Central memory CD8-positive, alpha-beta T cell (primary cell): ENCODE measurements at regions not wholly inside any gene's neighbourhood (a gene's known extent, or its start where the extent isn't known, plus 50 kb on each side); places are given as distances from the start of the nearest gene placed in this dataset.

Experiments
- ATAC-seq: fragments of 150-1000 bp; cut with Tn5 transposase; replicated peaks from 2 replicates; pipeline ENCODE4 v1.10.0; 2022; ENCODE audit warnings: mild to moderate bottlenecking, moderate FRiP score, moderate number of reproducible peaks; ENCODE audit not compliant: poor library complexity, severe bottlenecking; ENCODE audit errors: extremely low read depth
- DNase-seq, 2 donors: peaks; one replicate each; pipeline ENCODE4 v3.0.0; 2021; ENCODE audit warnings: low spot score in 2 of 2
- H3K27ac Mint-ChIP-seq: one replicate; pipeline ENCODE4 v1.8.0; 2022; ENCODE audit warnings: low read depth, mild to moderate bottlenecking, moderate library complexity, mixed read lengths
- H3K27me3 Mint-ChIP-seq: one replicate; pipeline ENCODE4 v1.8.0; 2022; ENCODE audit warnings: mixed read lengths
- H3K36me3 Mint-ChIP-seq: one replicate; pipeline ENCODE4 v1.8.0; 2022; ENCODE audit warnings: mild to moderate bottlenecking, moderate library complexity, mixed read lengths; ENCODE audit not compliant: insufficient read depth
- H3K4me1 Mint-ChIP-seq: one replicate; pipeline ENCODE4 v1.8.0; 2022; ENCODE audit warnings: mixed read lengths
- H3K4me3 Mint-ChIP-seq: one replicate; pipeline ENCODE4 v1.8.0; 2022; ENCODE audit warnings: mild to moderate bottlenecking, moderate library complexity, mixed read lengths
- H3K9me3 Mint-ChIP-seq: one replicate; pipeline ENCODE4 v1.8.0; 2022; ENCODE audit warnings: mixed read lengths

GRCh38 chr4:126701756-126702155 lies 931.0 kb upstream of the INTU start:
- ATAC-seq (no peak), DNase-seq (no peak)
- Mint-ChIP-seq H3K4me1 (no peaks in the 10 kb centered on the region), H3K27me3 (no peaks in the 10 kb centered on the region), H3K27ac (no peak overlapping the region), H3K36me3 (no peaks in the 10 kb centered on the region), H3K9me3 (peaks cover 17% of the 10 kb centered on the region), H3K4me3 (no peak overlapping the region)

GRCh38 chr4:126702747-126703146 lies 930.0 kb upstream of the INTU start:
- Mint-ChIP-seq H3K36me3 (no peaks in the 10 kb centered on the region), H3K9me3 (peaks cover 17% of the 10 kb centered on the region), H3K4me3 (no peak overlapping the region), H3K27me3 (no peaks in the 10 kb centered on the region), H3K27ac (no peak overlapping the region), H3K4me1 (no peaks in the 10 kb centered on the region)
- no peak for ATAC-seq
- DNase-seq: no peak

- no peaks in the 10 kb centered on the region for H3K4me1 Mint-ChIP-seq
- DNase-seq: no peak
- H3K4me3 Mint-ChIP-seq: no peak overlapping the region
- ATAC-seq: no peak
- no peaks in the 10 kb centered on the region for H3K27me3 Mint-ChIP-seq
- no peaks in the 10 kb centered on the region for H3K36me3 Mint-ChIP-seq
- no peak overlapping the region for H3K27ac Mint-ChIP-seq
- peaks cover 16% of the 10 kb centered on the region for H3K9me3 Mint-ChIP-seq
Measured at GRCh38 chr4:126705266-126705665, 927.5 kb upstream of the INTU start.

GRCh38 chr4:126708716-126709115 lies 924.0 kb upstream of the INTU start:
- no peaks in the 10 kb centered on the region for H3K27me3 Mint-ChIP-seq

GRCh38 chr4:126710935-126711334 lies 921.8 kb upstream of the INTU start:
- DNase-seq: no peak
- Mint-ChIP-seq H3K36me3 (no peaks in the 10 kb centered on the region), H3K27me3 (no peaks in the 10 kb centered on the region), H3K9me3 (peaks cover 11% of the 10 kb centered on the region), H3K4me3 (no peak overlapping the region), H3K4me1 (no peaks in the 10 kb centered on the region), H3K27ac (no peak overlapping the region)
- no peak for ATAC-seq

More at GRCh38 chr4:126708716-126709115, 924.0 kb upstream of the INTU start:
- Mint-ChIP-seq H3K4me3 (no peak overlapping the region), H3K4me1 (no peaks in the 10 kb centered on the region), H3K9me3 (peaks cover 23% of the 10 kb centered on the region), H3K27ac (no peak overlapping the region), H3K36me3 (no peaks in the 10 kb centered on the region)
- ATAC-seq (no peak), DNase-seq (no peak)

- Mint-ChIP-seq H3K4me3 (no peak overlapping the region), H3K27ac (no peak overlapping the region), H3K36me3 (no peaks in the 10 kb centered on the region), H3K27me3 (no peaks in the 10 kb centered on the region), H3K9me3 (peaks cover 6% of the 10 kb centered on the region), H3K4me1 (no peaks in the 10 kb centered on the region)
- no peak for ATAC-seq
- no peak for DNase-seq
Measured at GRCh38 chr4:126715067-126715466, 917.7 kb upstream of the INTU start.

GRCh38 chr4:126715681-126716080 lies 917.1 kb upstream of the INTU start:
- H3K27ac Mint-ChIP-seq: no peak overlapping the region
- no peaks in the 10 kb centered on the region for H3K27me3 Mint-ChIP-seq
- H3K9me3 Mint-ChIP-seq: peaks cover 6% of the 10 kb centered on the region

GRCh38 chr4:126718136-126718535 lies 914.6 kb upstream of the INTU start:
- ATAC-seq (no peak), DNase-seq (no peak)
- no peak overlapping the region for H3K27ac Mint-ChIP-seq
- no peaks in the 10 kb centered on the region for H3K9me3 Mint-ChIP-seq
- H3K27me3 Mint-ChIP-seq: no peaks in the 10 kb centered on the region
- no peaks in the 10 kb centered on the region for H3K4me1 Mint-ChIP-seq
- H3K4me3 Mint-ChIP-seq: no peak overlapping the region
- H3K36me3 Mint-ChIP-seq: no peaks in the 10 kb centered on the region

More at GRCh38 chr4:126715681-126716080, 917.1 kb upstream of the INTU start:
- DNase-seq (no peak), ATAC-seq (no peak)
- H3K4me3 Mint-ChIP-seq: no peak overlapping the region
- no peaks in the 10 kb centered on the region for H3K36me3 Mint-ChIP-seq
- H3K4me1 Mint-ChIP-seq: no peaks in the 10 kb centered on the region

GRCh38 chr4:126719852-126720251 lies 912.9 kb upstream of the INTU start:
- ATAC-seq: no peak
- no peak for DNase-seq

GRCh38 chr4:126725906-126726305 lies 906.9 kb upstream of the INTU start:
- no peaks in the 10 kb centered on the region for H3K4me1 Mint-ChIP-seq
- no peak overlapping the region for H3K4me3 Mint-ChIP-seq
- peaks cover under 1% of the 10 kb centered on the region for H3K9me3 Mint-ChIP-seq
- no peak for ATAC-seq
- H3K27me3 Mint-ChIP-seq: no peaks in the 10 kb centered on the region
- H3K27ac Mint-ChIP-seq: no peak overlapping the region
- no peak for DNase-seq
- no peaks in the 10 kb centered on the region for H3K36me3 Mint-ChIP-seq

More at GRCh38 chr4:126719852-126720251, 912.9 kb upstream of the INTU start:
- H3K9me3 Mint-ChIP-seq: no peaks in the 10 kb centered on the region
- no peak overlapping the region for H3K27ac Mint-ChIP-seq
- no peak overlapping the region for H3K4me3 Mint-ChIP-seq
- no peaks in the 10 kb centered on the region for H3K4me1 Mint-ChIP-seq
- H3K27me3 Mint-ChIP-seq: no peaks in the 10 kb centered on the region
- H3K36me3 Mint-ChIP-seq: no peaks in the 10 kb centered on the region

- Mint-ChIP-seq H3K27ac (no peak overlapping the region), H3K4me3 (no peak overlapping the region), H3K4me1 (no peaks in the 10 kb centered on the region), H3K36me3 (no peaks in the 10 kb centered on the region), H3K9me3 (peaks cover 6% of the 10 kb centered on the region), H3K27me3 (no peaks in the 10 kb centered on the region)
- ATAC-seq (no peak), DNase-seq (no peak)
Measured at GRCh38 chr4:126727461-126727860, 905.3 kb upstream of the INTU start.

GRCh38 chr4:126731062-126731461 lies 901.7 kb upstream of the INTU start:
- Mint-ChIP-seq H3K4me1 (no peaks in the 10 kb centered on the region), H3K27ac (no peak overlapping the region), H3K36me3 (no peaks in the 10 kb centered on the region), H3K27me3 (no peaks in the 10 kb centered on the region), H3K4me3 (no peak overlapping the region), H3K9me3 (peaks cover 6% of the 10 kb centered on the region)
- no peak for DNase-seq
- no peak for ATAC-seq

GRCh38 chr4:126733301-126733700 lies 899.5 kb upstream of the INTU start:
- ATAC-seq: no peak
- Mint-ChIP-seq H3K4me1 (no peaks in the 10 kb centered on the region), H3K27me3 (no peaks in the 10 kb centered on the region), H3K4me3 (no peak overlapping the region), H3K27ac (no peak overlapping the region), H3K9me3 (peaks cover 13% of the 10 kb centered on the region), H3K36me3 (no peaks in the 10 kb centered on the region)
- no peak for DNase-seq

GRCh38 chr4:126734465-126734864 lies 898.3 kb upstream of the INTU start:
- H3K36me3 Mint-ChIP-seq: no peaks in the 10 kb centered on the region

More at GRCh38 chr4:126734465-126734864, 898.3 kb upstream of the INTU start:
- no peak overlapping the region for H3K4me3 Mint-ChIP-seq
- no peaks in the 10 kb centered on the region for H3K27me3 Mint-ChIP-seq
- H3K4me1 Mint-ChIP-seq: no peaks in the 10 kb centered on the region
- peaks cover 13% of the 10 kb centered on the region for H3K9me3 Mint-ChIP-seq
- DNase-seq (no peak), ATAC-seq (no peak)
- H3K27ac Mint-ChIP-seq: no peak overlapping the region
